Fibroblast of skin of scalp (primary cell): ENCODE measurements at regions not wholly inside any gene's neighbourhood (a gene's known extent, or its start where the extent isn't known, plus 50 kb on each side); places are given as distances from the start of the nearest gene placed in this dataset.

Source experiments
- DNase-seq: peaks from one replicate; pipeline ENCODE4 v3.0.0-alpha.2; 2013

DNA sequence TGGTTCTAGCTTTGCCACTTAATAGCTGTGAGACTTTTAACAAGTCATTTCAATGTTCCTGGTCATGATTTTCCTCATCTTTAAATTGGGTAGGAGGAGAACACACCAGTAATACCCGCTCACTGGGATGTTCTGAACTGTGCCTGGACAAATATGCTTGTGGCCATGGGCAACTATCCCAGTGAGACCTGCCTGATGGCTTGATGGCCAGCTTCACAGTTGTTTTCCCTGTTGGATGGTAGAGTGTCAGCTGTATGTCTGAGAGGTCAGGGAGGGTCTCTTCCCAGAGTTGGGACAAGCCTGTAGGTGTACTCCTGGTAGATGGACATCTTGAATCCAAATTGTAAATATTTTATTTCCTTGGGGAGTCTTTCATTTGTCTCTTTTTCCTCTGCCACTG is 92.5 kb upstream of the PFN2 start:
- no peak for DNase-seq

DNA sequence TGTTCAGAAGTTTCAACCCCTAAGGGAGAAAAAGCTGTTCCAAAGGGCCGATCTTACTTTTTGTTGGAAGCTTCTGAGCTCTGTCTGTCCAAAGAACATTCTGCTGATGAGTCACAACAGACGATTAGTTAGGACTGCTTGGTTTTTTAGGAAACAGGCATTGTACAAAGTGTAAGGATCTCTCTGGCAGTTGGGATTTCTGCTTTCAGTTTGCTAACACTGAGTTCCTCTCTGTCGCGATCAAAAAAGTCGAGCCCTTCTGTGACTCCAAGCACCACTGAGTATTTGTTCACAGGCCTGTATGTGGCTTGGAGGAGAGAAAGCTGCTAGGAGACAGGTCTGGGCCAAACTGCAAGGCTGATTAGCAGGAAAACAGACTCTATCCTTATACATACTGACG is 91.8 kb upstream of the PFN2 start:
- peak; percentile 75 for DNase-seq

DNA sequence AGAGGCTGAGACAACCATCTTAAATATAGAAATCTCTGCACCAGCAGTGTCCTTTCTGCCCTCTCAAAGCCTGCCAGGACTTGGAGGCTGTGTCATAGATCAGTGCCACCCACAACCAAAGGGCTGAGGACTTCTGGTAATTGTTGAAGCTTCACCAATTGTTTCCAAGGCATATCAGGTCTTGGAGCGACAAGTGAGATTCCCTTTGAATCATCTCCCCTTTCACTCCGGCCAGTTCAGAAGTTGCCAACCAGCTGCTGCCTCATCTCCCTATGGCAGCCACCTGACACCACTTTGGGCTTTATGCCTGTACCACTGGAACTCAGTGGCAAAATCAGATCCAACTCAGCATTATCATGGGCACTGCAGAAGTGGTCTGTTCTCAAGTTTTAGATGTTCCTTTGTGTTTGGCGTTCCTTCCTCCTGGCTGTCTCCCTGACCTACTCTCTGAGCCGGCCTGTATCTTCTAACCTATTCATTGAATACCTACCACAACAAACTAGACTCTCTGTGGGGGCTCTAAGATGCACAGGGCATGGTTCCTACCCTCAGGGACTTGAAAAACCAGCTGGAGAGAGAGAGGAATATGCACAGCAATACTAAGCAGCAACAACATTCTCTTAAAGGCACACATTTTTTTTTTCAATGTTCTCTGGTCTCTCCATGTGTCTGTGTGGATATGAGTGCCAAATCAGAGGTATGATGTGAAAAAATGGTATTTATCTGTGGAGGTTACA is 90.8 kb upstream of the PFN2 start:
- DNase-seq = no peak

DNA sequence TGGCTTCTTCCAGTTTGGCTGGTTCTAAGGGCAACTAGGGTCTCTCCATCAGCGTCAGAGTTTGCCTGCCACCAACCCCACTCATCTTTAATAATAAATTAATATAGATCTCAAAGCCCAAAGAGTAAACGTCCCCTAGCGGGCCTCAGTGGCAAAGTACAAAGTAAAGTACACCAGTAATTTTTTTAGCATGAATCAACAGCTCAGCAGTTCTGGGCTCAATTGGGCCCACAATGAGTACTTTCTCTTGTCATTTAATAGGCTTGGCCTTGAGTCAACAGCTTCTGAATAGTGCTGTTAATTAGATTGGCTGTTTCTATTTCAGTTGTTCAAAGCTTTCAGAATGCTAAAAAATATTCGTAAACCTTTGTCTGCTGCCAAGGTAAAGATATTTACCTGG is 89.0 kb upstream of the PFN2 start:
- DNase-seq = no peak

DNA sequence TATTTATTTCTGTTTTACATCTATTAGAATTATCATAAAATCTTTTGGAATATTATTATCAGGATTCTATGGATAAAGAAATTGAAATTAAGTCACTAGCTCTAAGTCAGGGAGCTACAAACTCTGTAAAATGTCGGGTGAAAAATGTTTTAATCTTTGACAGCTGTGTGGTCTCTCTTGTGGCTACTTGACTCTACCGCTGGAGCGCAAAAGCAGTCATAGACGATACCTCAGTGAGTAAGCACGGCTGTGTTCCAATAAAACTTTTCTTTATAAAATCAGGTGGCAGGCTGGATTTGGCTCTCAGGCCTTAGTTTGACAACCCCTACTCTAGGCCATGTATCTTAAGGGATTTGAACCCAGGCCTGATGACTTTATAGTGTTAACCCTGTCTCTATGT is 88.5 kb upstream of the PFN2 start:
- DNase-seq = no peak

DNA sequence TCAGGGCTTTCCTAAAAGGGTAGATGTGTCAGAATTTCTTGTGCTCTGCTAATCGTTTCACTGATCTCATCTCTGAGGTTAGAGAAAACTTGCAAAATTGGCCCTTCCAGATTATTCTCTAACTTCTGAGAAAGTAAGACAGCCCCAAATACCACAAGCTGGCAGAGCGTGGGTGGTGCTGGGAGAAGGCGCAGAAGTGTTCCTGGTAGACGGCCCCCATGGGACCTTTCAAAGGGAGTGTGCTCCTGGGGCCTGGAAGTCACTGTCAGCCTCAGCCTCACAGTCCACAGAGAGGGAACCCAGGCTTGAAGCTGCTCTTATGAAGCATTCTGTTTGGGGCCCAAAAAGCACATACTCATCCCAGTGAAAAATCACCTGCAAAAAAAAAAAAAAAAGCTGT is 86.5 kb upstream of the PFN2 start:
- DNase-seq = no peak

DNA sequence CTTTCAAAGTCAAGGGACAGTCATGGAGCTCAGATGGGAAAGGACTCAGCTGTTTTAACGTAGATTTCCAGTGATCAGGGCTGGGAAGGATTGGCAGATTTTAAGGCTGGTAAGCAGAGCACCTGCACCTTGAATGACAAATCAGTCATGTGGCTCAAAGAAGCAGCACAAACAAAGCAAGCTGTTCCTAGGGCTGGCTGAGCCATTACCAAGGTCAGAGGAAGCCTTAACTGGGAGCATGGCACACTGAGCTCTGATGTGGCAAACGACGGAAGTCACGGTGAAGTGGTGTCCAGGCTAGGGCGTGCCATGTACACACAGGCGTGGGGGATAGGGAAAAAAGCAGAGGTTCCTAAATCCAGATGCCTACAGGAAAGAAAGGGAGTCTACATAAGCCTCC is 84.6 kb upstream of the PFN2 start:
- DNase-seq = no peak

DNA sequence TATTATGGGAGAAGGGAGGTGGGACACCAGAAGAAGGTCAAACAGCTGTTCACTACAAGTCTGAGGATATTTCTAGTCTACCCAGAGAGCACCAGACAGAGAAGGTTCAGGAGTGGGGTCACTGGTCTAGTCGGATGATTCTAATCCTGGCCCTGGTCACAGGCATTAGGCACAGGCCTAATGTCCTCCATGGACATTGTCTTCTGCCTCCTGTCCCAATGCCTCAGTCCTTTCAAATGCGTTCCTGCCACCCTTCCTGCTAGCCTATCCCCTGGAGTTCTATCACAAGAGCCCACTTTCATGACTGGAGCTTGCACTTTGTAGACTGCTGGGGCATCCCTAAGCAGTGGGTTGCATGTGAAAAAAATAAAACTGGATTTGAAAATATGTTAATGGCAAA is 83.9 kb upstream of the PFN2 start:
- DNase-seq = no peak

DNA sequence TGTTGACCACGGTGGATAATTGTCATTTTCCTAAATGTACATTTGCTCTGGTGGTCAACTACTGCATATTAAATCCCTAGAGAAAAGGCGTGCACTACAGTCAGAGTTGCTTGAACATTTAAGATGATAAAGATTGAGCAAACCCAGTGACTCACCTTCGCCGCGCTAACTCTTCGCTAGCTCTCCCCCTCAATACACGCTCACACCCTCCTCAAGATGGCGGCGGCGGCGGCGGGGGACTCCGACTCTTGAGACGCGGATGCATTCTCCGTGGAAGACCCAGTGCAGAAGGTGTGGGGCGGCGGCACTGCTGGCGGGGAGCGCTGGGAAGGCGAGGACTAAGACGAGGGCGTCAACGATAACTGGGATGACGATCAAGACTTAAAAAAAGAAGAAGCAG is 79.8 kb upstream of the PFN2 start:
- DNase-seq = no peak

DNA sequence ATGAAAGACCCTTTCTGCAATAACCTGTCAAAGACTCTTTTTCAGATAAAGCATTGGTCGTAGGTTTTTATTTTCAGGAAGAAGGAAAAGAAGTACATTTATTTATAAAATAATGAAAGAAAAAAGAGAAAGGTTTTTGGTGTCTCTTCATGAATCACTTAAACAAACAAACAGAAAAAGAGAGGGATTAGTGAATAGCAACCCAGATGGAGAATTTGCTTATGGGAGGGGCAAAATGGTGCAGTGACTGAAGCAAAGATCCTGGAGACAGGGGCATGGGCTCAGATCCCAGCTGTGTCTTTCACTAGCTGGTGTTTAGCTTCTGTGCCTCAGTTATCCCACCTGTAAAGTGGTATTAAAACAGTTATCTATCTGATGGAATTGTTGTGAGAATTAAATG is 78.6 kb upstream of the PFN2 start:
- peak; percentile 25 for DNase-seq

DNA sequence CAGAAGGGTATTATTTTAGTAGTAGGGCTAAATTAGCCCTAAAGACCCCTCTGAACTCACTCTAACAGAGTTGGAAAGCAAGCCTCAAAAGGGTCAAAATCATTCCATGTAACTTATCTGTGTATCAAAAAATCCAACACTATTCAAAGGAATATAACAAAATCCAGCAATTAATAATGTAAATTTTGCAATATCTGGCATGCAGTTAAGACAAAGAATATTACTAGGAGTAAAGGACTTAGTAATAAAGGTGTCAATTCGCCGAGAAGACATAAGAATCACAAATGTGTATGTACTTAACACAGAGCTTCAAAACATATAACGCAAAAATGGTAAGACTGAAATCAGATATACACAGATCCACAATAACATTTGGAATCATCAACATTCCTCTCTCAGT is 71.2 kb upstream of the PFN2 start:
- no peak for DNase-seq

DNA sequence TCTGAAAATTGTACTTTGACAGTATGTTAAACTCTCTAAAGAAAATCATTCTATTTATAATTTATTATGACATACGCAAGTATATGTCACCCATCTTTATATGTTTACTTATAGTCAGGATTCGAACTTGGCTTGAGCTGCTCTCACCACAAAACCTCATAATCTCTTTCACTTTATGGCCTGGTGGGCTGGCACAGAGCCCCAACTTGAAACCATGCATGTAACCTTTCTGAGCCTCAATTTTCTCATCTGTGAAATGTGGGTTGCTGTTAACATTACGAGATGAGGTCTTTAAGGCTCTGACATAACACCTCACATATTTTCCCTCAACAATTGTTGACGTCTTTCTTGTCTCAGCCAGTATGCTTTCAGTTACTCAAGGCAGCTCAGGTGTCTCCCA is 69.4 kb upstream of the PFN2 start:
- DNase-seq = no peak

DNA sequence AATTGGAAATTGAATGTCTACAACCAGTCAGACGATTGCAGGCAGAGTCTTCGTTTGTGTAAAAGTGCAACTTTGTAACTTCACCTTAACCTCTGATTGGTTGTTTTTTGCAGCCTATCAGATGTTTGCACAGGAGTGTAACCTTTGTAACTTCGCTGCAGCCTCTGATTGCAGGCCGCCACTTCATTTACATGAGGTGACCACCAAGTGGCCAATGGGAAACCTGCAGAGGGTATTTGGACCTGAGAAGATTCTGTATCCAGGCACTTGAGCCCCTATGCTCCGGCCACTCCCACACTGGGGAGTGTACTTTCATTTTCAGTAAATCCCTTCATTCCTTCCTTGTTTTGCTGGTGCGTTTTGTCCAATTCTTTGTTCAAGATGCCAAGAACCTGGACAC is 68.1 kb upstream of the PFN2 start:
- DNase-seq = no peak

DNA sequence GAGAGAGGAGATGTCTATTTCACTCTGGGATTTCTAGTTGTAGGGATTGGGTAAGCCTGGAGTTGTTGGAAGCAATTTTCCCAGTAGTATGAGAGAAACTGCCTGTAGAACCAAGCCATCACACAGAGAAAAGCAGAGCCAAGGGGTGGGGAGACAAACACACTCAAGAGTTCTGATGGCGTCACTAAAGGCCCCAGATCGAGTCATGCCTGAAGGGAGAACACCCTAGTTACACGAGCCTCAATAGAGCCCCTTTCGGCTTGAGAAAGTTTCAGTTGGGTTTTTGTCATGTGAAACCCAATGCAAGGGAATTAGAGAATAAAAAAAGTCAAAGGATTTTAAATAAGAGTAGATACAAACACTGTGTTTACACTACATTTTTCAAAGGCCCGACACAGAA is 66.1 kb upstream of the PFN2 start:
- no peak for DNase-seq

DNA sequence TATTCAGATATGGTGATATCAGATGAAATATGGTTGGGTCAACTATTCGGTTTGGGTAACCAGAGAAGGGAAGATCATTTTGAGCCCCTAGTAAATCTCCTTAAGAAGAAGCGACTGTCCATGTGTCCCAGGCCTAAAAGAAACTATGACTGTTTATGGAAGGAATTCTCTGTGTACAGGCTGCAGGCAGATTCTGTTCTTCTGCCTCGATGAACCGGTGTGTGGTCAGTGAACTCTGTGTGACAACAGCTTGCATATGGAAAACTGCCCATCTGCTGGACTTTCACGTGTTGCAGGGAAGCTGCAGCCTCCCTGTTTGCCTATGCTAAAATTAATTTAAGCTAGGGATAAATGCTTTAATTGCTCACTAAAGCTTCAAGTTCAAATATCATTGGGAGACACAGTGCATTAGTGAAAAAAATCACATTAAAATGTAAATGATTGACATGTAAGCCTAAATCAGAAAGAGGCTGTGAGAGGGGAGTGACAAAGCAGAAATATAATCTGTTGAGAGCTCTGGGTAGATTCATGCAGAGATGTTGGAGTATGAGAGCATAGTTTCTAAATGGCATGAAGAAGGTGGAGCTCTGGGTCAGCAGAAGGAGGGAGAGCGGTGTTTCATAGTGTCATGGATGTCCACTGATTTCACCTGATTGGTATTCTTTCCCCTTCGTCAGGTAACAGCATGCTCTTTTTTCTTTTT is 65.4 kb upstream of the PFN2 start:
- no peak for DNase-seq

DNA sequence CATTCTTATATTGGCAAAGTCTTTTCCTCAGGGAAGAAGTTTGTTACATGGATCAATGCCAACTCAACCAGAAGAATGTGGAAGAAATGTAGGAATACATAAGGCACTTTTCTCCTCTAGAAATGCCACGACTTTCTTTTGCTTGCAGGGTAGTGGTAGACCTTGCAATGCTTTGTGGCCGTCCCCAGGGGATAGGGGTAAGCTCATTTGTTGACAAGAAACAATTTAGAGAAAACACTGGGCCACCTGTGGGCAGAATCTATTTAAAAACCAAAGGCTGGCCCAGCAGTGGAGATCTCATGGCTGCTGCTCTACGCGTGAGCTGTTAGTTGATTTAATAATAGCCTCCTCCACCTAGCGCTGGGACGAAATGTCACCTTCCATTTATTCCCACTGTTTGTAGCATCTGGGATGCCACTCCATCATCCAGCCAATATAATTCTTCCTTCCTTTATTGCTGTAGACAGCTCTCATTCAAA is 64.6 kb upstream of the PFN2 start:
- peak; percentile 66 for DNase-seq

DNA sequence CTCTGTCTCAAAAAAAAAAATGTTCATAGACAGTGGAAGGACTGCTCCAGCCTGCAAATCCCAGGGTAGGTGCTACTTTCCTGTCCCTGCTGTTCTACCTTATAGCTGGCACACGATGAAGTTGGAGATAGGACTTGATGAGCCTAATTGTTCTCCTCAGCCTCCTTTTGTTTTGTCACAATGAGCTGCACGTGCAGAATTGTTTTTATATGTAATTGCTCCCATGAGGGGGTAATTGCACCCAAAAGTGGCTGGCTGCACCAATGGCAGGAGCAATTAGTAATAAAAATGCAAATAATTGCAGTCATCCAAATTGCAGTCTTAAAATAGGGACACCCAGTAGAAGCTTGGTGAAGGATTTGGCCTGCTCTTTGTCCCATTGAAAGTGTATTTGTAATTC is 63.0 kb upstream of the PFN2 start:
- no peak for DNase-seq

DNA sequence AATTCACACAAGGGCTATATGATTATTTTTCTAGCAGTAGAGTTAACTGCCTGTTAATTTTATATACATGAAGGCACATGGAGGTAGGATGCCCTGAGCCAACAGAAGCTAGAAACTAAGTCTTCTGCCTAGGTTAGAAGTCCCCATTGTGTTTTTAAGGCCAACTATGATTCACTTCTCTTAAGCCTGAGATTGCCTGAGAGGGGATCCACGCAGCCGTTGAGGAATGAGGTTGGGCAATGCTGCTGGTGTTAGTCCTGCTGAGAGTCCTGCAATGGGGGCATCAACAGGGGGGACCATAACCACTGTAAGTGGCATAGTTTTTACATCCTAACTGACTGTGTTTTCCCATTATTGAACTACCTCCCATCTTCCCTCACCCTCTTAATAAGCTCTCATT is 60.1 kb upstream of the PFN2 start:
- DNase-seq = no peak

DNA sequence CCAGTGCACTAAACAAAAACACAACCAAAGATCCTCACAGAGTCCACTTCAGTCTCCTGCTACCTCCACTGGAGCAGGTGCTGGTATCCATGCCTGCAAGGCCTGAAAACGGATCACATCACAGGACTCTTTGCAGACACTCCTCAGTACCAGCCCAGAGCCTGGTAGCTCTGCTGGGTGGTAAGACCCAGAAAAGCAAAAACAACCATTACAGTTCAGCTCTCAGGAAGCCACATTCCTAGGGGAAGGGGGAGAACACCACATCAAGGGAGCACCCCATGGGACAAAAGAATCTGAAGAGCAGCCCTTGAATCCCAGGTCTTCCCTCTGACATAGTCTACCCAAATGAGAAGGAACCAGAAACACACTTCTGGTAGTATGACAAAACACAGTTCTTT is 52.5 kb upstream of the PFN2 start:
- no peak for DNase-seq

DNA sequence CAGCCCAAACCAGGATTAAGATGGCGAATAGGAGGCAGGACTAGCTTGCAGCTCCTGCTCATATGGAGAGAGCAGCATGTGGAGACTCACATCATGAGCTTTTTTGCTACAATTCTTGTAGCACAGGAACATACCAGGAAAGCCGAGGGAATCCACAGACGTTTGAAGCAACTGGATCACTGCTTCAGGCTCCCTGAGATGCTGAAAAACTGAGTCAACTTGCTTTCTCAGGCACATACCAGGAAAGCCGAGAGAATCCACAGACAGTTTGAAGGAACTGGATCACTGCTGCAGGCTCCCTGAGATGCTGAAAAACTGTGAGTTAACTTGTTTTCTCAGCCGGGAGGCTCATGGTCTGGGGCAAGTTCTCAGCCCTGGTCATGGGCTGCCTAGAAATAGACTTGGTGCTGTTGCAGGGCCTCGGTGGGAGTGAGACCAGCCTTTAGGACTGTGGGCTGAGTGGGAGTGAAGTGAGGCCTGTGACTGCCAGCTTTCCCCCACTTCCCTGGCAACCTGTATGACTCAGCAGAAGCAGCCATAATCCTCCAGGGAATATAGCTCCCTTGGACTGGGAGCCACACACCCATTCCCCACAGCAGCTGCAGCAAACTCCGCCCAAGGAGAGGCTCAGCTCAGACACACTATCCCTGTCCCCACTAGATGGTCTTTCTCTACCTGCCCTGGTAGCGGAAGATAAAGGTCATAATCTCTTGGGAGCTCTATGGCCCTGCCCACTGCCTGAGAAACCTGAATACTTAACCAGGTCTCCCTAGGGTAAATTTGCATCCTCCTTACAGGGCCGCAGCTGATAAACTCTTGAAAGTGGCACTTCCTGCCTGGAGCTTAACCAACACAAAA is 51.9 kb upstream of the PFN2 start:
- peak; percentile 59 for DNase-seq

DNA sequence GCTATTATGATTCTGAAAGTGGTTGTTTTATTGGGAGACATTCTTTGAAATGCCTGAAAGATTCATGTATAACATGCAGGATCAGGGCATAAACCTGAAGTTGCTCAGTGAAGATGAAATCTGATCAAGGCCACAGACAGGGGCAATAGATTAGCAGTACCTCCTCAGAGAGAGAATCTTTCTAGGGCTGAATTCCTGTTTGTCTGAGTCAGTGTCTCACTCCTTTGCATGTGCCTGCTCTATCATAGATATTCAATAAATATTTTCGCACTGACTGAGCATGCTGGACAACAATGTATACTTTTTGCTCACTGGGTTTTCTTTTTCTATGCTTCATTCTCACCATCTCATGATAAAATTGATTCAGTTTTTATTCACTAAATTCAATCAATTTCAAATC is 49.8 kb upstream of the PFN2 start:
- DNase-seq = peak; percentile 80
